Endothelial cell of umbilical vein (primary cell): ENCODE measurements at regions not wholly inside any gene's neighbourhood (a gene's known extent, or its start where the extent isn't known, plus 50 kb on each side); places are given as distances from the start of the nearest gene placed in this dataset.

ENCODE experiments used
- BruUV-seq: library from RNA; stranded (reverse); fragments of 400-500 nt; replicated peaks from 2 replicates; lab custom pipeline; 2021; lab: Mats Ljungman, UMichigan
- CTCF ChIA-PET: fragments of 300-600, 350-600 bp; sonication (Branson Sonifier 250); formaldehyde crosslinking; loops from one replicate; lab custom pipeline; 2021; ENCODE audit warnings: antibody characterized with exemption, inconsistent platforms; lab: Charles Lee
- POLR2A ChIA-PET: fragments of 300-600, 350-600 bp; sonication (Branson Sonifier 250); formaldehyde crosslinking; loops from one replicate; lab custom pipeline; 2021; ENCODE audit warnings: antibody characterized with exemption, inconsistent platforms; lab: Charles Lee
- DNase-seq: peaks from one replicate; pipeline ENCODE4 v3.0.0-alpha.2; 2011; ENCODE audit warnings: low read depth, low spot score
- FAIRE-seq: peaks from 2 replicates; lab custom pipeline; 2011; peaks lifted over from hg19 to GRCh38; lab: Jason Lieb, UNC
- H2AFZ ChIP-seq: 2 replicates; pipeline ENCODE4 v1.6.0; 2012; ENCODE audit warnings: low read depth, low read length, control low read depth, inconsistent platforms
- H3K27ac ChIP-seq: 2 replicates; pipeline ENCODE4 v1.5.1; 2011; ENCODE audit warnings: low read depth, mild to moderate bottlenecking, control low read depth, low read length, moderate library complexity; ENCODE audit not compliant: insufficient read depth
- H3K27me3 ChIP-seq, 2 experiments: 2 replicates each; pipeline versions ENCODE4 v1.6.0 to v1.6.1; 2011; ENCODE audit warnings: low read length in 2 of 2, mixed read lengths in 1 of 2; ENCODE audit not compliant: control insufficient read depth in 2 of 2, insufficient read depth in 2 of 2
- H3K36me3 ChIP-seq, 2 experiments: 2 replicates in 1 of 2; 3 replicates in 1 of 2; pipeline ENCODE4 v1.5.1; 2011; ENCODE audit warnings: low read length in 2 of 2, mild to moderate bottlenecking in 1 of 2, moderate library complexity in 1 of 2; ENCODE audit not compliant: control insufficient read depth in 2 of 2, insufficient read depth in 2 of 2; ENCODE audit errors: extremely low read depth in 1 of 2
- H3K4me1 ChIP-seq: 3 replicates; pipeline ENCODE4 v1.5.1; 2011; ENCODE audit warnings: mild to moderate bottlenecking, low read length; ENCODE audit not compliant: control insufficient read depth, insufficient read depth; ENCODE audit errors: extremely low read depth
- H3K4me2 ChIP-seq: 2 replicates; pipeline ENCODE4 v1.6.1; 2011; ENCODE audit warnings: low read length, control low read depth, mixed read lengths; ENCODE audit not compliant: insufficient read depth
- H3K4me3 ChIP-seq, 3 experiments: fragments of 200-600 bp in 1 of 3; sonication (generic), shearing (Covaris generic) in 1 of 3; replicated peaks in 1 of 3; 2 replicates each; pipeline ENCODE4 v1.5.1; 2011 to 2016; ENCODE audit warnings: control low read depth in 3 of 3, low read length in 3 of 3, mild to moderate bottlenecking in 2 of 3, inconsistent platforms in 1 of 3, low read depth in 1 of 3, moderate library complexity in 1 of 3; ENCODE audit not compliant: insufficient read depth in 1 of 3
- H3K79me2 ChIP-seq: 2 replicates; pipeline ENCODE4 v1.6.0; 2012; ENCODE audit warnings: low read length, inconsistent platforms; ENCODE audit not compliant: control insufficient read depth, insufficient read depth
- H3K9ac ChIP-seq: replicated peaks from 2 replicates; pipeline ENCODE3; 2011; ENCODE audit warnings: low read length, control low read depth; ENCODE audit not compliant: insufficient read depth; ENCODE audit errors: extremely low read depth
- H3K9me1 ChIP-seq: replicated peaks from 3 replicates; pipeline ENCODE4 v1.6.0; 2011; ENCODE audit warnings: mild to moderate bottlenecking, low read length; ENCODE audit not compliant: control insufficient read depth, insufficient read depth; ENCODE audit errors: extremely low read depth
- H3K9me3 ChIP-seq: replicated peaks from 2 replicates; pipeline ENCODE4 v1.5.1; 2012; ENCODE audit warnings: low read length, inconsistent platforms; ENCODE audit not compliant: control insufficient read depth, insufficient read depth
- H4K20me1 ChIP-seq: replicated peaks from 2 replicates; pipeline ENCODE3; 2011; ENCODE audit warnings: mild to moderate bottlenecking, low read length; ENCODE audit not compliant: control insufficient read depth, insufficient read depth; ENCODE audit errors: extremely low read depth
- CTCF ChIP-seq, 2 donors: IDR thresholded peaks; 1 replicate in 1 of 2; 2 replicates in 1 of 2; pipeline ENCODE4 v1.5.1; 2011; ENCODE audit warnings: low read length in 2 of 2, mild to moderate bottlenecking in 2 of 2, moderate library complexity in 2 of 2, control low read depth in 1 of 2, inconsistent platforms in 1 of 2, low read depth in 1 of 2; ENCODE audit not compliant: insufficient read depth in 1 of 2; ENCODE audit errors: extremely low read depth in 1 of 2
- EZH2 ChIP-seq: IDR thresholded peaks from 2 replicates; pipeline ENCODE4 v1.6.1; 2012; ENCODE audit warnings: borderline replicate concordance, low read depth, mild to moderate bottlenecking, moderate library complexity, low read length, inconsistent platforms; ENCODE audit not compliant: severe bottlenecking
- FOS ChIP-seq: IDR thresholded peaks from 2 replicates; pipeline ENCODE4 v1.6.1; 2011; ENCODE audit warnings: mild to moderate bottlenecking, low read length, moderate library complexity, borderline replicate concordance; ENCODE audit not compliant: insufficient read depth
- GATA2 ChIP-seq: IDR thresholded peaks from 2 replicates; pipeline ENCODE4 v1.7.0; 2011; ENCODE audit warnings: low read depth, mild to moderate bottlenecking, moderate library complexity, mixed read lengths, low read length; ENCODE audit not compliant: insufficient read length, insufficient read depth
- JUN ChIP-seq: IDR thresholded peaks from 2 replicates; pipeline ENCODE4 v1.6.1; 2011; ENCODE audit warnings: borderline replicate concordance, low read depth; ENCODE audit not compliant: insufficient read length, insufficient read depth
- MAX ChIP-seq: IDR thresholded peaks from 2 replicates; pipeline ENCODE4 v1.6.1; 2011; ENCODE audit not compliant: insufficient read depth, insufficient read length
- MYC ChIP-seq: IDR thresholded peaks from one replicate; pipeline ENCODE4 v1.6.1; 2011; ENCODE audit warnings: mild to moderate bottlenecking, low read depth, low read length
- POLR2A ChIP-seq: IDR thresholded peaks from 2 replicates; pipeline ENCODE4 v1.6.1; 2012; ENCODE audit warnings: low read depth, mild to moderate bottlenecking, control low read depth, low read length
- POLR2AphosphoS5 ChIP-seq: IDR thresholded peaks from 2 replicates; pipeline ENCODE4 v1.6.1; 2012; ENCODE audit warnings: low read depth, mild to moderate bottlenecking, control low read depth, low read length, moderate library complexity; ENCODE audit not compliant: insufficient read depth
- dilution Hi-C: fragments of 300-500 bp; cut with MboI; formaldehyde crosslinking; loops from one replicate; pipeline ENCODE4 v1.15.0; 2019; ENCODE audit warnings: low sequenced_read_pairs; ENCODE audit not compliant: extremely low pct_ligation_motif_present
- intact Hi-C: fragments of 100-400 bp; cut with micrococcal nuclease; formaldehyde crosslinking; loops from one replicate; pipeline ENCODE4 v1.10.0; 2022

GRCh38 chr22:48899523-48900326 is 927.9 kb downstream of the BRD1 start:
- TF ChIP-seq POLR2A (no peak), JUN (no peak), MYC (no peak), MAX (no peak), FOS (no peak), POLR2AphosphoS5 (no peak), GATA2 (no peak), EZH2 (no peak), CTCF (IDR thresholded peaks at IDR 0.05; ENCODE audit: extremely low read depth in 1 of 2, insufficient read depth in 1 of 2, low read depth in 1 of 2, low read length in 2 of 2) (no peak)
- no peak overlapping the region for H3K9ac ChIP-seq
- CTCF ChIA-PET = no interaction called here
- FAIRE-seq = no peak
- intact Hi-C loops = no loop called here
- H3K27ac ChIP-seq = no peak overlapping the region
- no peak overlapping the region for H3K4me3 ChIP-seq
- no peaks in the 10 kb centered on the region for H3K79me2 ChIP-seq
- no peaks in the 10 kb centered on the region for H3K27me3 ChIP-seq
- no peaks in the 10 kb centered on the region for H4K20me1 ChIP-seq
- no peak overlapping the region for H3K4me2 ChIP-seq
- no peaks in the 10 kb centered on the region for H3K36me3 ChIP-seq
- peaks cover 3% of the 10 kb centered on the region for H3K9me3 ChIP-seq
- no peaks in the 10 kb centered on the region for H3K4me1 ChIP-seq
- H2AFZ ChIP-seq = no peak overlapping the region
- POLR2A ChIA-PET = no interaction called here
- BruUV-seq = no TSS peak
- no peaks in the 10 kb centered on the region for H3K9me1 ChIP-seq
- dilution Hi-C loops = no loop called here
- DNase-seq = no peak
